ENCODE measurements at regions not wholly inside any gene's neighbourhood (a gene's known extent, or its start where the extent isn't known, plus 50 kb on each side); places are given as distances from the start of the nearest gene placed in this dataset.

DNA sequence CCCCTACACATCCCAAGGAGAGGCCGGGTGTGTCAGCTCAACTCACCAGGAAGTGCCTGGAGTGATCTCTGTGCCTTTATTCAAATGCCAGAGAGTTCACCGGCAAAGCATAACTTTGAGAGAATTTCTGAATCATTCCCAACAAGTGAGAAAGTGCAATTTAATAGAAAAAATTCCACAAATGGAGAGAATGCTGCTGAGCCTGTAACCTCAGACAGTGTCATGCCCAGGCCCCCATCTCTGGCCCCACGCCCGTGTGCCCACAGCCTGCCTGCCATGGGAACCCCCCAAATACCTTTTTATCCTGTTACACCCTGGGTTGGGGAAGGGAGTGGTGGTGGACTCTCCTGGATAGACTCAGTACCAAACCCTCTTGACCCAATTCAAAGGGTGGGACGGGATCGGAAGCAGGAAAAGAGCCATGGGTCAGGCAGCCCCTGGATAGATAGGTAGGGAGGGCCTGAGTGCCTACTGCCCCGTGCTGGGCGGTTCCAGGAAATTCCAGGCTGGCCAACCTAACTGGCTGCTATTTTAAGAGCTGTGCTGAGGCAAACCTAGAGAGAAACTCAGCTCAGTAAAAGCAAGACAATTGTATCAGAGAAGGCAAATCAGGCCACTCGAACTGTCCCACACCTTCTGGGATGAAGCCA, 179.0 kb upstream of the FOXA2 start:
- TF ChIP-seq YY1 (IDR thresholded peaks at IDR 0.05; ENCODE audit: insufficient read depth, insufficient read length) (no peak), SUZ12 (IDR thresholded peaks at IDR 0.05; ENCODE audit: extremely low read depth, insufficient read depth, insufficient read length) (no peak)
